ENCODE measurements at regions not wholly inside any gene's neighbourhood (a gene's known extent, or its start where the extent isn't known, plus 50 kb on each side); places are given as distances from the start of the nearest gene placed in this dataset.

GRCh38 chr14:98259881-98260280 lies 1012.1 kb downstream of the BCL11B start:
- TF ChIP-seq, protein P1, sequence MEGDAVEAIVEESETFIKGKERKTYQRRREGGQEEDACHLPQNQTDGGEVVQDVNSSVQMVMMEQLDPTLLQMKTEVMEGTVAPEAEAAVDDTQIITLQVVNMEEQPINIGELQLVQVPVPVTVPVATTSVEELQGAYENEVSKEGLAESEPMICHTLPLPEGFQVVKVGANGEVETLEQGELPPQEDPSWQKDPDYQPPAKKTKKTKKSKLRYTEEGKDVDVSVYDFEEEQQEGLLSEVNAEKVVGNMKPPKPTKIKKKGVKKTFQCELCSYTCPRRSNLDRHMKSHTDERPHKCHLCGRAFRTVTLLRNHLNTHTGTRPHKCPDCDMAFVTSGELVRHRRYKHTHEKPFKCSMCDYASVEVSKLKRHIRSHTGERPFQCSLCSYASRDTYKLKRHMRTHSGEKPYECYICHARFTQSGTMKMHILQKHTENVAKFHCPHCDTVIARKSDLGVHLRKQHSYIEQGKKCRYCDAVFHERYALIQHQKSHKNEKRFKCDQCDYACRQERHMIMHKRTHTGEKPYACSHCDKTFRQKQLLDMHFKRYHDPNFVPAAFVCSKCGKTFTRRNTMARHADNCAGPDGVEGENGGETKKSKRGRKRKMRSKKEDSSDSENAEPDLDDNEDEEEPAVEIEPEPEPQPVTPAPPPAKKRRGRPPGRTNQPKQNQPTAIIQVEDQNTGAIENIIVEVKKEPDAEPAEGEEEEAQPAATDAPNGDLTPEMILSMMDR (IDR thresholded peaks at IDR 0.05) = no peak
- ATAC-seq (no peak), DNase-seq (ENCODE audit: low spot score) (no peak)
- Mint-ChIP-seq H3K36me3 (no peaks in the 10 kb centered on the region), H3K27me3 (ENCODE audit: low read depth) (no peaks in the 10 kb centered on the region), H3K27ac (no peak overlapping the region), H3K4me1 (peaks cover 3% of the 10 kb centered on the region; the same call in 1 of the 2 replicates), H3K9me3 (peaks cover 6% of the 10 kb centered on the region; the same call in 1 of the 2 replicates), H3K4me3 (no peak overlapping the region)
- POLR2A ChIA-PET = no interaction called here
- CTCF ChIA-PET = no interaction called here

DNA sequence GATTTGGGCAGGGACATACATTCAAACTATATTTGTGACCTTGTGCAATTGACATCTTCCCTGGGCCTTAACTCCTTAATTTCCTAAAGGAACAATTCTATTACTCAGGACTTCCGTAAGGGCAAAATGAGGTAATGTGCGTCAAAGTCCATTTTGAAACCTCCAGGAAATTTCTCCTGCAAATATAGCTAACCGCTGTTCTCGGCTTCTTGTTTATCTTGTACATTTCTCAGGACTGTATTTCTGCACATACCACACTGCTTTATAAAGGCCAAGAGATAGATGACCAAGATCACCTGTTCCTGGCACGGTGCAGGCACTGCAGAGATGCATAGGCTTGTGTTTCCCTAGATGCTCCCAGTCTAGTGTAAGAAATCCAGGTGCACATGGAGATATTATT lies 1009.4 kb downstream of the BCL11B start:
- H3K4me3 Mint-ChIP-seq = no peak overlapping the region
- DNase-seq (ENCODE audit: low spot score) (no peak), ATAC-seq (no peak)
- ChIA-PET CTCF (no interaction called here), POLR2A (no interaction called here)
- H3K27ac Mint-ChIP-seq = no peak overlapping the region
- H3K4me1 Mint-ChIP-seq = no peaks in the 10 kb centered on the region
- TF ChIP-seq, protein P2, sequence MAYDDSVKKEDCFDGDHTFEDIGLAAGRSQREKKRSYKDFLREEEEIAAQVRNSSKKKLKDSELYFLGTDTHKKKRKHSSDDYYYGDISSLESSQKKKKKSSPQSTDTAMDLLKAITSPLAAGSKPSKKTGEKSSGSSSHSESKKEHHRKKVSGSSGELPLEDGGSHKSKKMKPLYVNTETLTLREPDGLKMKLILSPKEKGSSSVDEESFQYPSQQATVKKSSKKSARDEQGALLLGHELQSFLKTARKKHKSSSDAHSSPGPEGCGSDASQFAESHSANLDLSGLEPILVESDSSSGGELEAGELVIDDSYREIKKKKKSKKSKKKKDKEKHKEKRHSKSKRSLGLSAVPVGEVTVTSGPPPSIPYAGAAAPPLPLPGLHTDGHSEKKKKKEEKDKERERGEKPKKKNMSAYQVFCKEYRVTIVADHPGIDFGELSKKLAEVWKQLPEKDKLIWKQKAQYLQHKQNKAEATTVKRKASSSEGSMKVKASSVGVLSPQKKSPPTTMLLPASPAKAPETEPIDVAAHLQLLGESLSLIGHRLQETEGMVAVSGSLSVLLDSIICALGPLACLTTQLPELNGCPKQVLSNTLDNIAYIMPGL (CRISPR knock-in tag; IDR thresholded peaks at IDR 0.05) = no peak
- TF ChIP-seq TEAD4 (CRISPR knock-in tag; IDR thresholded peaks at IDR 0.05) = no peak
- H3K27me3 Mint-ChIP-seq (ENCODE audit: low read depth) = no peaks in the 10 kb centered on the region
- H3K9me3 Mint-ChIP-seq = peaks cover 11% of the 10 kb centered on the region; the same call in 1 of the 2 replicates
- H3K36me3 Mint-ChIP-seq = no peaks in the 10 kb centered on the region

GRCh38 chr14:98269533-98269932 lies 1002.5 kb downstream of the BCL11B start:
- Mint-ChIP-seq H3K36me3 (peaks cover 6% of the 10 kb centered on the region; the same call in 1 of the 2 replicates), H3K27ac (no peak overlapping the region), H3K4me3 (no peak overlapping the region), H3K4me1 (no peaks in the 10 kb centered on the region; the same call in 1 of the 2 replicates), H3K27me3 (ENCODE audit: low read depth) (0 out of 2 replicates have a peak, but pooled peaks cover 3% of the 10 kb centered on the region), H3K9me3 (peaks cover 24% of the 10 kb centered on the region)
- POLR2A ChIA-PET = no interaction called here
- DNase-seq (ENCODE audit: low spot score) (no peak), ATAC-seq (no peak)
- CTCF ChIA-PET = no interaction called here
- no peak for TF ChIP-seq TEAD1 (CRISPR knock-in tag; IDR thresholded peaks at IDR 0.05)
- no peak for TF ChIP-seq USF2 (CRISPR knock-in tag; IDR thresholded peaks at IDR 0.05)
- no peak for TF ChIP-seq NFE2L1 (CRISPR knock-in tag; IDR thresholded peaks at IDR 0.05)
- no peak for TF ChIP-seq PRRX2 (CRISPR knock-in tag; IDR thresholded peaks at IDR 0.05)
- TF ChIP-seq FOXJ3 (CRISPR knock-in tag; IDR thresholded peaks at IDR 0.05; ENCODE audit: borderline replicate concordance) = no peak
- no peak for TF ChIP-seq ERG (CRISPR knock-in tag; IDR thresholded peaks at IDR 0.05)
- no peak for TF ChIP-seq ZNF425 (CRISPR knock-in tag; conservative IDR thresholded peaks at IDR 0.05)
- TF ChIP-seq NR1H2 (CRISPR knock-in tag; IDR thresholded peaks at IDR 0.05) = no peak
- no peak for TF ChIP-seq RORB (CRISPR knock-in tag; IDR thresholded peaks at IDR 0.05)
- no peak for TF ChIP-seq NFATC4 (CRISPR knock-in tag; IDR thresholded peaks at IDR 0.05)
- no peak for TF ChIP-seq ZNF396 (CRISPR knock-in tag; IDR thresholded peaks at IDR 0.05; ENCODE audit: borderline replicate concordance)
- TF ChIP-seq, protein P3, sequence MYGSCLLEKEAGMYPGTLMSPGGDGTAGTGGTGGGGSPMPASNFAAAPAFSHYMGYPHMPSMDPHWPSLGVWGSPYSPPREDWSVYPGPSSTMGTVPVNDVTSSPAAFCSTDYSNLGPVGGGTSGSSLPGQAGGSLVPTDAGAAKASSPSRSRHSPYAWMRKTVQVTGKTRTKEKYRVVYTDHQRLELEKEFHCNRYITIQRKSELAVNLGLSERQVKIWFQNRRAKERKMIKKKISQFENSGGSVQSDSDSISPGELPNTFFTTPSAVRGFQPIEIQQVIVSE (CRISPR knock-in tag; IDR thresholded peaks at IDR 0.05; ENCODE audit: borderline replicate concordance) = no peak
- TF ChIP-seq EMX1 (CRISPR knock-in tag; IDR thresholded peaks at IDR 0.05) = no peak

Measured in WTC11 (cell line).